Daoy (cell line): ENCODE measurements at regions not wholly inside any gene's neighbourhood (a gene's known extent, or its start where the extent isn't known, plus 50 kb on each side); places are given as distances from the start of the nearest gene placed in this dataset.
"Not testable (repeated sequence)": the region's sequence is repeated elsewhere in the genome, so short reads cannot be mapped to it uniquely, and the experiment has no call there.

Source experiments
- DNase-seq: peaks from one replicate; pipeline ENCODE4 v3.0.0-alpha.2; 2015; ENCODE audit warnings: low read depth

GRCh38 chr4:79266136-79266535 is 59.7 kb downstream of the NAA11 start:
- DNase-seq = no peak

- no peak for DNase-seq
Measured at GRCh38 chr4:79259242-79259641, 66.6 kb downstream of the NAA11 start.

- no peak for DNase-seq
Measured at GRCh38 chr4:79258614-79259176, 67.2 kb downstream of the NAA11 start.

GRCh38 chr4:79257953-79258613 is 67.8 kb downstream of the NAA11 start:
- no peak for DNase-seq

GRCh38 chr4:79255793-79256192 is 70.1 kb downstream of the NAA11 start:
- DNase-seq = no peak

- DNase-seq = no peak
Measured at GRCh38 chr4:79253924-79254323, 71.9 kb downstream of the NAA11 start.

GRCh38 chr4:79253168-79253567 is 72.7 kb downstream of the NAA11 start:
- DNase-seq = no peak

GRCh38 chr4:79250887-79251286 is 75.0 kb downstream of the NAA11 start:
- DNase-seq = no peak

- DNase-seq = peak; percentile 42
Measured at GRCh38 chr4:79249881-79250503, 75.9 kb downstream of the NAA11 start.

GRCh38 chr4:79248610-79249009 is 77.3 kb downstream of the NAA11 start:
- DNase-seq = no peak

GRCh38 chr4:79247695-79248394 is 78.0 kb downstream of the NAA11 start:
- no peak for DNase-seq

GRCh38 chr4:79245200-79245940 is 80.5 kb downstream of the NAA11 start:
- not testable (repeated sequence) for DNase-seq

- DNase-seq = peak; percentile 35
Measured at GRCh38 chr4:79241846-79242245, 84.0 kb downstream of the NAA11 start.

- DNase-seq = no peak
Measured at GRCh38 chr4:79237851-79238250, 88.0 kb downstream of the NAA11 start.

- DNase-seq = no peak
Measured at GRCh38 chr4:79236785-79237184, 89.1 kb downstream of the NAA11 start.

- no peak for DNase-seq
Measured at GRCh38 chr4:79235095-79235494, 90.8 kb downstream of the NAA11 start.

GRCh38 chr4:79233820-79234219 is 92.0 kb downstream of the NAA11 start:
- no peak for DNase-seq

- DNase-seq = no peak
Measured at GRCh38 chr4:79232540-79232939, 93.3 kb downstream of the NAA11 start.

- no peak for DNase-seq
Measured at GRCh38 chr4:79227860-79228259, 98.0 kb downstream of the NAA11 start.

GRCh38 chr4:79225360-79225759 is 100.5 kb downstream of the NAA11 start:
- no peak for DNase-seq

GRCh38 chr4:79224777-79225104 is 101.1 kb downstream of the NAA11 start:
- no peak for DNase-seq
